Karpas-422 (cell line): ENCODE measurements at regions not wholly inside any gene's neighbourhood (a gene's known extent, or its start where the extent isn't known, plus 50 kb on each side); places are given as distances from the start of the nearest gene placed in this dataset.
"Not testable (repeated sequence)": the region's sequence is repeated elsewhere in the genome, so short reads cannot be mapped to it uniquely, and the experiment has no call there.

Source experiments
- DNase-seq: peaks from one replicate; pipeline ENCODE4 v3.0.0-alpha.2; 2015
- H2AFZ ChIP-seq: fragments of 200-600 bp; sonication (generic); 2 replicates; pipeline ENCODE4 v1.6.1; 2014; ENCODE audit warnings: antibody characterized with exemption, low read length, mixed read lengths
- H3K27ac ChIP-seq: fragments of 200-600 bp; sonication (generic); 2 replicates; pipeline ENCODE4 v1.5.1; 2014; ENCODE audit warnings: mild to moderate bottlenecking, low read length, moderate library complexity
- H3K27me3 ChIP-seq: fragments of 200-600 bp; sonication (generic); 2 replicates; pipeline ENCODE4 v1.6.1; 2014; ENCODE audit warnings: low read length, mixed read lengths
- H3K36me3 ChIP-seq: fragments of 200-600 bp; sonication (generic); 2 replicates; pipeline ENCODE4 v1.6.1; 2014; ENCODE audit warnings: low read length, mixed read lengths; ENCODE audit not compliant: insufficient read depth
- H3K4me1 ChIP-seq: fragments of 200-600 bp; sonication (generic); 2 replicates; pipeline ENCODE4 v1.6.1; 2014; ENCODE audit warnings: mild to moderate bottlenecking, low read length, mixed read lengths
- H3K4me2 ChIP-seq: fragments of 200-600 bp; sonication (generic); 2 replicates; pipeline ENCODE4 v1.6.1; 2014; ENCODE audit warnings: low read length, low read depth, mild to moderate bottlenecking; ENCODE audit not compliant: poor library complexity, severe bottlenecking
- H3K4me3 ChIP-seq: fragments of 200-600 bp; sonication (generic); 2 replicates; pipeline ENCODE4 v1.5.1; 2014; ENCODE audit warnings: mild to moderate bottlenecking, antibody characterized with exemption, low read length, mixed read lengths
- H3K79me2 ChIP-seq: fragments of 200-600 bp; sonication (generic); 2 replicates; pipeline ENCODE4 v1.6.1; 2014; ENCODE audit warnings: mild to moderate bottlenecking, low read length, mixed read lengths
- H3K9ac ChIP-seq: fragments of 200-600 bp; sonication (generic); 2 replicates; pipeline ENCODE4 v1.6.0; 2014; ENCODE audit warnings: low read length
- H3K9me2 ChIP-seq: fragments of 200-600 bp; sonication (generic), shearing (Covaris generic); replicated peaks from 2 replicates; pipeline ENCODE4 v1.6.0; 2014; ENCODE audit warnings: mild to moderate bottlenecking, low read length, moderate library complexity; ENCODE audit not compliant: insufficient read depth
- H3K9me3 ChIP-seq: fragments of 300-700, 200-600 bp; sonication (generic); 2 replicates; pipeline ENCODE4 v1.6.1; 2014; ENCODE audit warnings: low read length, mixed read lengths
- H4K20me1 ChIP-seq: fragments of 200-600 bp; sonication (generic); 2 replicates; pipeline ENCODE4 v1.6.1; 2014; ENCODE audit warnings: mild to moderate bottlenecking, antibody characterized with exemption, low read length, low read depth; ENCODE audit not compliant: insufficient read depth

DNA sequence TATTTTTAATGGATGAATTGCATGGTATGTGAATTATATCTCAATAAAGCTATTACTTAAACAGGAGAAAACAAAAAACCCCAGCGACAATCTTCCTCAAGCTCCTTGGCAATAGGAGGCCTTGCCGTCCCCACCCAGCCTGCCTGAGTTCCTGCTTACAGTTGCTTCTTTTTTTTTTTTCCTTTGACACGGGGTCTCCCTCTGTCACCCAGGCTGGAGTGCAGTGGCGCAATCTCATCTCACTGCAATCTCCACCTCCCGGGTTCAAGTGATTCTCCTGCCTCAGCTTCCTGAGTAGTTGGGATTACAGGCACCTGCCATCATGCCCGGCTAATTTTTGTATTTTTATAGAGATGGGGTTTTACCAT is 88.6 kb upstream of the CUX1 start:
- not testable (repeated sequence) for H3K79me2 ChIP-seq, DNase-seq

DNA sequence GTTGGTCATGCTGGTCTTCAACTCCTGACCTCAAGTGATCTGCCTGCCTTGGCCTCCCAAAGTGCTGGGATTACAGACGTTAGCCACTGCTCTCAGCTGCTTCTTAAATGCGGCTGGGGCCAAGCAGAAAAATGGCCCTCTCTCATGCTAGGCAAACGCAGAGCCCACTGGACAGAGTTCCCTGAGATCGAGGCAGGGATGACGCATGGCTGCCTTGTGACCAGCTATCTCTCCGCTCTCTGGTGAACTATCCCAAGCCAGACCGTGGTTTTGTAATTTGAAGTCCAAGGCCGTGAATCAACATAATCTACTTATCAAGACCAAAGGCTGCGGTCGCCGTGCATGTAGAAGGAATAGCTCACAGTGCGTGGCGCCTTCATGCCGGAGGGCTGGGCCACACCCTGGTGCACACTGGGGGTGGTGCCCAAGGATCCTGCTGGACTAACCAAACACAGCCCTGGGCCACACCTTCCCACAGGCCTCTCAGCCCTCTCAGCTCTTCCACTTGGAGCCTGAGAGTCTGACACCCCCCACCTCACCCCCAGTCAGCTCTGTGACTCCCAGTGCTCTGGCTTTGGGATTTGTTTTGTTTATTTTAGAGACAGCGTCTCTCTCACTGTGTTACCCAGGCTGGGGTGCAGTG is 88.1 kb upstream of the CUX1 start:
- H3K4me3 ChIP-seq, result no peak overlapping the region
- H3K9me3 ChIP-seq, result no peaks in the 10 kb centered on the region
- H3K27ac ChIP-seq, result no peak overlapping the region
- no peak overlapping the region for H3K4me2 ChIP-seq
- DNase-seq, result no peak
- H3K27me3 ChIP-seq, result no peaks in the 10 kb centered on the region
- H3K9ac ChIP-seq, result no peak overlapping the region
- no peaks in the 10 kb centered on the region for H4K20me1 ChIP-seq
- H2AFZ ChIP-seq, result no peak overlapping the region
- H3K36me3 ChIP-seq, result no peaks in the 10 kb centered on the region
- H3K4me1 ChIP-seq, result no peaks in the 10 kb centered on the region
- H3K79me2 ChIP-seq, result no peaks in the 10 kb centered on the region
- H3K9me2 ChIP-seq, result no peaks in the 10 kb centered on the region

More for the DNA sequence above, 88.6 kb upstream of the CUX1 start:
- H3K27me3 ChIP-seq, H3K4me3 ChIP-seq, H3K36me3 ChIP-seq, H3K9ac ChIP-seq, H2AFZ ChIP-seq, H3K27ac ChIP-seq, H3K9me2 ChIP-seq, H3K4me1 ChIP-seq, H4K20me1 ChIP-seq, H3K4me2 ChIP-seq, H3K9me3 ChIP-seq: not testable (repeated sequence)

DNA sequence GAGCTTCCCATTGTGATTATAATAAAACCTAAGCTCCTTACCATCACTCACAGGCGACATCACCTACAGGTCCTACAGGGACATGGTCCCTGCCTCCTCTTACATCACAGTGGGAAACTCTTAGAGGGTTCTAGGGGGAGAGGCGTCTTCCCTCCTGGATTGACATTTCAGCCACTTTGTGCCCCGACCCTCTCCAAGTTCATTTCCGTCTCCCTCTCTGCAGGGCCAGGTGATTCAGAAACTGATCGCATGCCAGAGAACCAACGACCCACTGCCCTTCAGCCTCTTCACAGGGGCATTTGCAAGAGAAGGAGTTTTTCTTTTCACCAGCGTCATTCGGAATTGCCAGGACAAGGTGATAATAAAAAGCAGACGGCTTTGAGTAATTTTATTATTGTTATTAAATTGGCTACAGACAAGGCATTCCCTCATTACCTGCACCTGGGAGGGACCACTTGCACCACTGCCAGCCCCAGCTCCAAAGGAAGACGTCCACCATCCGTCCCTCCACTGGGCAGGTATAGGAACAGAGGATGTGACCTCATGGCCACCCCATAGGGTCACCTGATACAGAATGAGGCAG is 85.8 kb upstream of the CUX1 start:
- Histone ChIP-seq H3K36me3 (no peaks in the 10 kb centered on the region), H2AFZ (no peak overlapping the region), H3K27ac (no peak overlapping the region), H3K9me2 (no peaks in the 10 kb centered on the region), H3K4me1 (no peaks in the 10 kb centered on the region), H3K9me3 (no peaks in the 10 kb centered on the region), H3K4me3 (no peak overlapping the region), H3K4me2 (no peak overlapping the region), H3K79me2 (no peaks in the 10 kb centered on the region), H3K27me3 (no peaks in the 10 kb centered on the region), H3K9ac (no peak overlapping the region), H4K20me1 (no peaks in the 10 kb centered on the region)
- DNase-seq, result no peak

DNA sequence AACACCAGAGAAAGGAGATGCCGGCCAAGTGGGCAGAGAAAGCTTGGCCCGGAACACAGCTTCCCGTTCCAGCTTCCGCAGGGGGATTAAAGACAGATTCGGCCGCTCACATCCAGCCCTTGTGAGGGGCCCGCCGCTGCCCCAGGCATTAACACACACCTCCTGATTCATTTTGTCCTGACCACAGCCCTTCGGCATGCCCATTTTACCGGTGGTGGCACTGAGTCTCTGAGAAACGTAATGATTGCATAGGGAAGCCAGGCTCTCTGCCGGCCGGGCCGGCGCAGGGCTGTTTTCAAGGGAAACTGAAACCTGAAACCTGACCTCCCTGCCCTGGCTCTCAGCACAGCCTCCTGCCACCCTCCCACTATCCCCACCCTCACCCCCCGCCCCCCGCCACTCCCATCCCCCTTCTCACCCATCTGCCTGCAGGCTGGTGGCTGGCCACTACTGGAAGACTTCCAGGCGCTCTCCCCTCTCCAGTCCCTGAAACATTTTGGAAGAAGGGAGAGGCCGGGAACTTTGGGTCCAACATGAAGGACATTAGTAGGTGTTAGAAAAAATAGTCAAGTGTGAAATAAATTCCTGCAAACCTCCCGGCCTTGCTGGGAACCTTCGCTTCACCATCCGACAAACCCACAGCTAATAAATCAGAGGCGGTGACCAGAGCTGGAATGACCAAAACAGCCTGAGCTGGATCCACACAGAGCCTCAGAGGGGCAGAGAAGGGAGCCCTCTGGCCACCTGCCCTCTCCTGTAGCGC is 83.5 kb upstream of the CUX1 start:
- H4K20me1 ChIP-seq, result no peaks in the 10 kb centered on the region
- H3K9me3 ChIP-seq, result no peaks in the 10 kb centered on the region
- H3K4me1 ChIP-seq, result no peaks in the 10 kb centered on the region
- peak; percentile 45 for DNase-seq
- no peak overlapping the region for H2AFZ ChIP-seq
- H3K79me2 ChIP-seq, result no peaks in the 10 kb centered on the region
- H3K9ac ChIP-seq, result no peak overlapping the region
- no peak overlapping the region for H3K27ac ChIP-seq
- H3K27me3 ChIP-seq, result no peaks in the 10 kb centered on the region
- H3K4me3 ChIP-seq, result no peak overlapping the region
- H3K4me2 ChIP-seq, result no peak overlapping the region
- H3K36me3 ChIP-seq, result no peaks in the 10 kb centered on the region
- H3K9me2 ChIP-seq, result no peaks in the 10 kb centered on the region

DNA sequence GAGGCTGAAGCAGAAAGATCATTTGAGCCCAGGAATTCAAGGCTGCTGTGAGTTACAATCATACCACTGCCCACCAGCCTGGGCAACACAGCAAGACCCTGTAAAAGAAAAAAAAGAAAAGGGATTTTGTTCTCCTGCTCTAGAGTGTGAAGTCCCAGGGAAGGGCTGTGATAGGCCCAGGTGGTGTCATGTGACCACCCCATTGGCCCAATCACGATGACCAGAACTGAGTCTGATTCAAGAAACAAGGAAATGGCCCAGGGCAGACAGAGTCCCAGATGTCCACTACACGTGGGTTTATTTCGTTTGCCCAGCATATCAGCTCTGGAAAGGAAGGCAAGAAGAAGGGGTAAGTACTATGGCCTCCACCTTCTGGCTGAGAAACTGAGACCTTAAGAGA is 81.3 kb upstream of the CUX1 start:
- Histone ChIP-seq H4K20me1 (no peaks in the 10 kb centered on the region), H2AFZ (no peak overlapping the region), H3K9ac (no peak overlapping the region), H3K27ac (no peak overlapping the region), H3K4me1 (no peaks in the 10 kb centered on the region), H3K36me3 (no peaks in the 10 kb centered on the region), H3K27me3 (no peaks in the 10 kb centered on the region), H3K4me2 (no peak overlapping the region), H3K9me2 (no peaks in the 10 kb centered on the region), H3K79me2 (no peaks in the 10 kb centered on the region), H3K9me3 (no peaks in the 10 kb centered on the region), H3K4me3 (no peak overlapping the region)
- peak; percentile 60 for DNase-seq

DNA sequence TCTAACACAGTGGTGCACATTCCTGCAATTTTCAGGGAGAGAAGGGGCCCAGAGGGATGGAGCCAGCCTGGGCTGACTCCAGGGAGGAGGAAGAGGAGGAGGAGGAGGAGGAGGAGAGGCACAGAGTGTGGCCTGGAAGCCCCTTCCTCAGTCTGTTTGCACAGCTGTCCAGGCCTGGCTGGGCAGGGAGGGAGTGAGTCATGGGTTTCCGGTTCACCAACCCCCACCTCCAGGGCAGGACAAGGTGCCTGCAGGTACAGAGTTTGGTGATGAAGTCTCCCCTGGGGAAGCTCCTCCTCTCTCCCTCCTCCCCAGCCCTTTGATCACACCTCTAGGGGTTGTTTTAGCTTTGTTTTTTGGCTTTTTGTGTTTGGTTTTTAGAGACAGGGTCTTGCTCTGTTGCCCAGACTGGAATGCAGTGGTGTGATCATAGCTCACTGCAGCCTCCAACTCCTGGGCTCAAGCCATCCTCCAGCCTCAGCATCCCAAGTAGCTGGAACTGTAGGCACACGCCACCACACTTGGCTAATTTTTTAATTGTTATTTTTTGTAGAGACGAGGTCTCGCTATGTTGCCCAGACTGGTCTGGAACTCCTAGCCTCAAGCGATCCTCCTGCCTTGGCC is 77.5 kb upstream of the CUX1 start:
- no peaks in the 10 kb centered on the region for H3K9me3 ChIP-seq
- DNase-seq, result no peak

DNA sequence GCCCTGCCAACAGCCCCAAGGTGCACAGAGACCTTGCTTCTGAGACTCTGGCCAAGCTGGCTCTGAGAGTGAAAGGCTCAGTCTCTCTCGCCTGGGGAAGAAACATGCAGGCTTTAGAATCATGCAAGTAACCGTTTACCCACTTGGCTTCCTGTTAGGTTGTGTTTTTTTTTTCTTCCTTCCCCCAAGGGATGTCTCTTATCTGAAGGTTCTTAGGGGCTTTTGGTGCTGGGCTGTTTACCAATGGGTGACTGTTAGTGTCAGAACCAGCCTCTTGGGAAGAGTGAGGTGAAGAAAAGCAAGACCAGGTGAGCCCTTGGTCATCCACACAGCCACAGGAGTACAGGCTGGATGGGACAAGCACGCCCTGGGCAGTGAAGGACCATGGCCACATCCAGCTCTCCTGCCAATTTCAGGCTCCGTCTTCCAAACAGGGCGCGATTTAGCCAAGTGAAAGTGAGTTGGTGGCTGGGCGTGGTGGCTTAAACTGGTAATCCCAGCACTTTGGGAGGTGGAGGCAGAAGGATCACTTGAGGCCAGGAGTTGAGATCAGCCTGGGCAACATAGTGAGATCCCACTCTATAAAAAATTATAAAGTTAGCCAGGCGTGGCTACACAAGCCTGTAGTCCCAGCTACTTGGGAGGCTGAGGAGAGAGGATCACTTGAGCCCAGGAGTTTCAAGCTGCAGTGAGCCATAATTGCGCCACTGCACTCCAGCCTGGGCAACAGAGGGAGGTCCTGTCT is 76.3 kb upstream of the CUX1 start:
- Histone ChIP-seq H4K20me1 (no peaks in the 10 kb centered on the region), H3K79me2 (no peaks in the 10 kb centered on the region), H3K27ac (no peak overlapping the region), H3K9me2 (no peaks in the 10 kb centered on the region), H3K4me2 (no peak overlapping the region), H3K27me3 (no peaks in the 10 kb centered on the region), H3K36me3 (no peaks in the 10 kb centered on the region), H3K9me3 (no peaks in the 10 kb centered on the region), H3K4me1 (peaks cover 15% of the 10 kb centered on the region), H3K9ac (no peak overlapping the region), H3K4me3 (no peak overlapping the region), H2AFZ (no peak overlapping the region)
- peak; percentile 46 for DNase-seq

More for the DNA sequence above, 77.5 kb upstream of the CUX1 start:
- H2AFZ ChIP-seq, result no peak overlapping the region
- no peaks in the 10 kb centered on the region for H3K79me2 ChIP-seq
- no peaks in the 10 kb centered on the region for H3K9me2 ChIP-seq
- H4K20me1 ChIP-seq, result no peaks in the 10 kb centered on the region
- no peak overlapping the region for H3K27ac ChIP-seq
- no peak overlapping the region for H3K4me3 ChIP-seq
- no peaks in the 10 kb centered on the region for H3K27me3 ChIP-seq
- H3K9ac ChIP-seq, result no peak overlapping the region
- H3K36me3 ChIP-seq, result no peaks in the 10 kb centered on the region
- peaks cover 13% of the 10 kb centered on the region for H3K4me1 ChIP-seq
- no peak overlapping the region for H3K4me2 ChIP-seq
